SH-SY5Y (cell line): ENCODE measurements at regions not wholly inside any gene's neighbourhood (a gene's known extent, or its start where the extent isn't known, plus 50 kb on each side); places are given as distances from the start of the nearest gene placed in this dataset.

ENCODE experiments used
- GATA2 ChIP-seq: IDR thresholded peaks from 2 replicates; pipeline ENCODE4 v1.6.1; 2011; ENCODE audit warnings: mild to moderate bottlenecking, low read depth, low read length
- GATA3 ChIP-seq: IDR thresholded peaks from 2 replicates; pipeline ENCODE4 v1.6.1; 2011; ENCODE audit warnings: low read depth, mild to moderate bottlenecking, low read length, moderate library complexity

- no peak for TF ChIP-seq GATA3
- no peak for TF ChIP-seq GATA2
Observed at GRCh38 chr12:38110026-38110699, 206.4 kb upstream of the ALG10B start.
